Epithelial cell of prostate (primary cell): ENCODE measurements at regions not wholly inside any gene's neighbourhood (a gene's known extent, or its start where the extent isn't known, plus 50 kb on each side); places are given as distances from the start of the nearest gene placed in this dataset.
A peak's percentile ranks its signal among the peaks of the same experiment; 100 is the strongest.

ENCODE experiments used
- DNase-seq: peaks from one replicate; pipeline ENCODE4 v3.0.0-alpha.2; 2011; ENCODE audit warnings: low read depth, low spot score
- H3K27ac ChIP-seq: fragments of 450-650 bp; 2 replicates; pipeline ENCODE4 v1.5.1; 2017; ENCODE audit warnings: mild to moderate bottlenecking

DNA sequence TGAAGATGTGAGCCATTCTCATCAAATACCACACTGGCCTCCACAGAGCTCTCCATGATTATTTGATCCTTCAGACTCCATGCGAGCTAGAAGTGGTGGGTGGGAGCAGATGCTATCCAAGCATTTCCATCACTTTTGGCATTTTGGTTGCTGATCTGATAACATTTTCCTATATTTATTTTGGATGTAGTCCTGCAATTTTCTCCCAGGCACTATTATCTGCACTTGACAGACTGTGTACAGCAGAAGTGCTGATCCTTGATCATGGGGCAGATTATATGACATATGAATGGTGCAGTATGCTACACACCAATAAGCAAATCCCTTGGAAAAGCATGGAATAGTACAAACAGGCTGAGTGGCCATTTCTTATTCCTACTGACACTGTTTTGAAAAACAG lies 167.6 kb upstream of the LRRC7 start:
- no peak for DNase-seq

DNA sequence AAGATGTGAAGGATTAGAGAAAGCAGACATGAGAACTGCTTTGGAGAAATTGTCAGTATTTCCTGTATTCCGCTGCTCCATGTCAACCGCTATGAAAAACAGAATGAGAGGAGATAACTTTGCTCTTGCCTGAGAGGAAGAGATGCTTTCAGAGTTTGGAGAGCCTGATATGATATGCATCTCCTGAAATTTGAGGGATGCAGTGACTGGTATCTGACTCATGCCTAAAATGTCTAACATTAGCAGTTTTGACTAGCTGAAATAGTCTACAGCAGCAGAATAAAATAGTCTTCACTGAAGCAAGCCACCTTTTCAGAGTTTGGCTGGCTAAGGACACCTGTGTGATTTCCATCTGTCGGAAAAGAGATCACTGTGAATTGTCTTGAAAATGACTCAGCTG lies 165.8 kb upstream of the LRRC7 start:
- no peak for DNase-seq
- no peak overlapping the region for H3K27ac ChIP-seq

More for the DNA sequence above, 167.6 kb upstream of the LRRC7 start:
- H3K27ac ChIP-seq = no peak overlapping the region

DNA sequence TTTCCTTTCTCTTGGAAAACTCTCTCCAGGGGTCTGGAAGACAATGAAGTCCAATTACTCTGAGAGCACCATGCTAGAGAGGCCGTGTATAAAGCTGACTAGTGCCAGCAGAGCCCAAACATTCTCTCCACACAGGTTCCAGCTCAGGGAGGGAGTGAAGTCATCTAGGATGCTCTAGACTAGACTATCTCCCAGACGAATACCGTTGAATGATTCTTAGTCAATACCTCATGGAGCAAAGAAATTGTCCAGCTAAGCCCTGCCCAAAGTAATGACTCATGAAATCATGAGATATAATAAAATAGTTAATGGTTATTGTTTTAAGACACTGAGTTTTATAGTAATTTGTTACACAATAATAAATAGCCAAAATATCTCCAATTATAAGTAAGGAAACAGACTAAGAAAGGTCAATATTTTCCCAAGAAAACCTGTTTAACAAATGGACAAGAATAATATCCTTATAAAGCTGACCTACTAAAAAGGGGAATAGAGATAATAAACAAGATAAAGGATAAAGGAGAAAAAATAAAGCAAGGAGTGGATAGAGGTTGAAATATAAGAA lies 163.9 kb upstream of the LRRC7 start:
- DNase-seq = no peak
- no peak overlapping the region for H3K27ac ChIP-seq

DNA sequence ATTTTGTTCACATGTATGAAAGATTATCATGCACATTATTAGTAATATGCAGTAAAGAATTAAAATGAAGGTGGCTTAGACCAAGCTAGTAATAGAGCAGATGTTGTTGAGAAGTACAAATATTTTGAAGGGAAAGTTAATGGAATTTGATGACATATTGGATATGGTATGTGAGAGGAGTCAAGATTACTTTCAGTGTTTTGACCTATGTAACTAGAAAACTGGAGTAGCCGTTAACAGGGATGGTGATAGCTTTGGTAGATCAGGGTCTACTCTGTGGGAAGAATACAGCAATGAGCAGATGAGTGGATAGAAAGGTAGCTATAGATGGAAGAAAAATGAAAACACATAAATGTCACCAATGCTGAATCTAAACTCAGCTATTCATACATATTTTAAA lies 163.2 kb upstream of the LRRC7 start:
- no peak for DNase-seq
- no peak overlapping the region for H3K27ac ChIP-seq

DNA sequence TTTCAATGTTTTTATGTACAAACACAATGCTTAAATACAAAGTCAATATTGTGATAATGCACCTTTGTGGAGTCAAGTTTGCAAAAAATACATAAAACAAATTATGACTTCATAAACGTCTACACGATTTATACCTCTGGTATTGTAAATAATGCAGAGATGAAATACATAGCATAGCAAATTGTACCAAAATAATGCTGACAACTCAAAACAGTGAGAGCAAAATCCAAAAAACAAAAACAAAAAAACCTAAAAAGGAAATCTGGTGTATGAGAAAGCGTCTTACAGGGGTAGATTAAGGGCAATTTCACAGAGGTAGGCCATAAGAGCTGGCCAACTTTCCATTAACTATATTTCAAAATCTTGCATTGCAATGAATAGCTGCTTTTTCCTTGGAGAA lies 161.5 kb upstream of the LRRC7 start:
- no peak for DNase-seq

DNA sequence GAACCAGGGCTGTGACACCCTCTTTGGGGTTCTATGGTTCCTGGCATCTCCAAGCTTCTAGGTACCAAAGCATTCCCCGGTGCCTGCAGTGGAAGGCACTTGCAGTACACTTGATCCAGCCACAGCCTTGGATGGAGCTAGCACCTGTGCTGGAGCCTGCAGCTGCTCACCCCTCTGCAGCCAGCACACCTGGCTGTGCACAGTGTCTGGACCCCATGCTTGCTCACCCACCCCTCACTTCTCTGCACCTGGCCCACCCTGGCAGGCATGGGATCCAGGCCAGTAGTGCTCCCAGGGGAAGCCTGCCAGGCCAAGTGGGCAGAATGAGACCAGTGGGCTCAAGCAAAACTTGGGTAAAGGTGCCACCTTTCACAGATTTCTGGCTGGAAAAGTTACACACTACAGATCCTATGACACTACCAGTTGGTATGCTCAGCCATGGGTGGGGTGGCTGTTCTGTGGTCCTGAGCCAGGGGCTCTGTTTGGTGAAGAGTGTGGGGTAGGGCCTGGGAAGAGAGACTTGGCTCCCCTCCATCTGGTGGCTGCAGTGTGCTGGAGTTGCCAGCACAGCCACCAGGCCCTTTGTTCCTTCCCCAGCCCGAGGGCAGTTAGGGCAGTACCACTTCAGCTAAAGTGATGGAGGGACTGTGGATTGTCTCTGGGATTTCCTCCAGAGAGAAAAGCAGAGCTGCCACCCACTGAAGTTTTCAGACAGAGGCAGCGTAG lies 157.8 kb upstream of the LRRC7 start:
- no peak for DNase-seq
- no peak overlapping the region for H3K27ac ChIP-seq

More for the DNA sequence above, 161.5 kb upstream of the LRRC7 start:
- no peak overlapping the region for H3K27ac ChIP-seq

DNA sequence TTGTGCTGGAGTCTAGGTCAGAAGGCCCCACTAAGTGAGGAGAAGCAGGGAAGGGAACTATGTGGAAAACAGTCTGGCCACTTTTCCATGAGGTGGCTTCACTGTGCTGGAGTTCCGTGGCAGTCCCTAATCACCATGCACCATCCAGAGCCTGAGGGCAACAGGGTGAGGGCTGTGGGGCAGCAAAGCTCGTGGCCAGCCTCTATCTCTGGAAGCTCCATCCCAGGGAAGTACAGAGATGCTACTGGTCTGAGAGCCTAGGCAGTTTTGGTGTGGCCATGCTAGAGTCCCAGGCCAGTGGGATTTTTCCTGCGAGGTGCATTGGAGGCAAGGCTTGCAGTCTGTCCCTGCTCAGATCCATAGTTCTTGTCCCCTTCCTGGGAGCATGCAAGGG lies 157.3 kb upstream of the LRRC7 start:
- DNase-seq = no peak
- no peak overlapping the region for H3K27ac ChIP-seq

DNA sequence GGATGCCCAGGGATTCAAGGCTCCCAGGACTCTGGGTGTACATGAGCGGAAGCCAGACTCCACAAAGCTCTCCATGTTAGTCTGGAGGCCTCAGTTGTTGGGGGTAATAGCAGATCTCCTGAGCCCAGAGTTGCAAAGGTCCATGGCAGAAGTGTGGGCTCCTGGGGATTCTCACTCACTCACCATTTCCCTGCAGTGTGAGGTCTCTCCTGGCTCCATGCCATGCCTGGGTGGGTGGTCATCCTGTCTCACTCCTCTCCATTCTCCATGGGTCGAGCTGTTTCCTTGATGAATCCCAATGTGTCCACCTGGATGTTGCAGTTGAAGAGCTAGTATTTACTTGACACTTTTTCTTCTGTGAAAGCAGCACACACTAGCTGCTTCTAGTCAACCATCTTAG lies 156.8 kb upstream of the LRRC7 start:
- no peak overlapping the region for H3K27ac ChIP-seq
- DNase-seq = no peak

DNA sequence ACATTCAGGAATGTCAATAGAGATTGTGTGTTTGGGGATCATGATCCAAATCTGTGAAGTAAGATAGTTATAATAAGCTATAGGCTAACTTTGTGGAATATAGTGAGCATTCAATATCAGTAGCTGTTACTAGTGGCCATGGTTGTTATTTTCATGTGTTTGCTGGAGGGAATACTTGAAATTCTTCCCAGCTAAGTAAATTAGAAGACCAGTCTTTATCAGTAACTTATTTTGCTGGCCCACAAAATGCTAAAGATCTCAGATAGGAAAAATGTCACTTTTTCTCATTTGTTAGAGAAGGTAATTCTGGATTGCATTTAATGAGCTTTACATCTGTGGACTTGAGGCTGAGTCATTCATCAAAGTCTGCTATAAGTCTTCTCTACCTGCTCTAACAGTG lies 156.1 kb upstream of the LRRC7 start:
- no peak for DNase-seq
- H3K27ac ChIP-seq = no peak overlapping the region

DNA sequence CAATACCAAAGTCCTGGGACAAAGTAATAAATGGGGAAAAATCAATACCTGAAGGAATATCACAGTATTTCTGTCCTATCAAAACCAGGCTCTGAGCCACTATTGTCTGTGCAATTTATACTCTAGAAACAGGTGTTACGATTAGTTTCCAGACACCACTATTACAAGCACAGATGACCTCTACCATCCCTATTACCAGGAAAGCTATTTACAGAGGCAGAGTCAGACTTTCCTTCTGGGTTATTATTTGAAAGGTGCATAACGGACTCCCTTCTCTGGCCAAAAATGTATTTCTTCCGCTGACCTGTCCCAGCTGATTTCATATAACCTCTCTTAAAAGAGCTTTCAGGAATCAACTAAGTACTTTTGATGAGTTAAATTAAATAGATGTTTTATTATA lies 154.6 kb upstream of the LRRC7 start:
- no peak overlapping the region for H3K27ac ChIP-seq
- no peak for DNase-seq

DNA sequence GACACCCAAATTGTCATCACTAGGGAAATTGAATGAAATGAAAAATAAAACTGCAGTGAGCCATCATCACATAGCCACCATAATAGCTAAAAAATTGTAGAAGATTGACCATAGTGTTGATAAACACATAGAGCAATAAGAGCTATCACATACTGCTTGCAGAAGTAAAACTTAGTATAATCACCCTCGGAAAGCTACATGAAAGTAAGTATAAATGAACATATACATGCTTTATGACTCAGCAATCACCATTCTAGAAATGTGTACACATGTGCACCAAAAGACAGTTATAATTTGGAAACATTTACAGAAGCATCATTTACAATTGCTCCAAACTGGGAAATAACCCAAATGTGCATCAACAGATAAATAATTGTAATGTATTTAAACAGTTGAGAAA lies 153.1 kb upstream of the LRRC7 start:
- H3K27ac ChIP-seq = no peak overlapping the region
- DNase-seq = no peak

DNA sequence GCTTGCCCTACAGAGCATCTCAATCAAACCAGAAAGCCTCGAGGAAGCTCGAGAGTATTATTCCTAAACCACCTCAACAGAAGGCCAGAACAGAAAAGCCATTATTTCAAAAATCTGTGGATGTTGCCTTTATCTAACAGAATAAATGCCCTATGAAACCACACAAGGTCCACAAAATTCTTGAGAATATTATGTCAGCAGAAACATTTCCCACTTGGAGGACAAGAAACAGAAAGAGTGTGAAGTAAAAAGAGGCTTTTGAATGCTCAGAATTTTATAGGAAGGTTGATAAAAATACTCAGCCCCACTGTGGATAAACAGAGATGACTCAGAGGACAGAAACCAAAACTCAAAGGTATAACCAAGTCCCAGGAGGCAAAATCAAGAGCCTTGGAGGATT lies 146.4 kb upstream of the LRRC7 start:
- no peak for DNase-seq
- no peak overlapping the region for H3K27ac ChIP-seq

DNA sequence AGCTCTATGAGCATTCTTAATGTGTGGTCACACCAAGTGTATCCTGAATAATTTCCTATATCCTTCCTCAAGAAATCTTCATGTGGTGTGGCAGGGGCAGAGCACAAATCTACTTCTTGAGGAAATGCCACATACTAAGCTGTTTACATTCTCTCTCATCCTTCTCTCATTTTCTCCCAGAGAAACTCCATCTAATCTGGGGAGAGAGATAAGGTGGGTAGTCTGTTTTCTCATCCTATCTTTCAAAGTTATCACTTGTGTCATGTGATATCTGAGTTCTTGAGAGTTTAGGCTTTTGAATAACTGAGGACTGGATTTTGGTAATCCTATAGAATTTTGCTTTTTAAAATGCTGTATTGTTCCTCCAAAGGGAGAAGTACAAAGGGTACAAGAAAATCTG lies 141.9 kb upstream of the LRRC7 start:
- H3K27ac ChIP-seq = no peak overlapping the region
- no peak for DNase-seq

DNA sequence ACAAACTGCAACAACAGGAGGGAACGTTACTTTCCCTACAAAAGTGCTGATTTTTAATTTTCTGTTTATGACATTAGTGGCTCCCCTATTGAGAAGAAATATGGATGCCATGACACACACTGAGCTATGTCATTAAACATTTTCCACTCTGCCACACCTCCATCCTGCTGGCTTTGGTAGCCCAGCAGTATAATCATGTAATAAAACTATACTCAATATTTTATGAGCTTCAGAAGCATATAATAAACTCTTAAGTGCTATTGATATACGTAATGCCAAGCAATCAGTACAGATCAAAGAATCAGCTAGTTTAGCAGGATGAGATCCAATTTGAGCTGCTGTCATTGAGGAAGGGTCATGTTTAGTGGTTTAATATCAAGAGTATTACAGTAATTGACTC lies 141.3 kb upstream of the LRRC7 start:
- H3K27ac ChIP-seq = no peak overlapping the region
- no peak for DNase-seq

DNA sequence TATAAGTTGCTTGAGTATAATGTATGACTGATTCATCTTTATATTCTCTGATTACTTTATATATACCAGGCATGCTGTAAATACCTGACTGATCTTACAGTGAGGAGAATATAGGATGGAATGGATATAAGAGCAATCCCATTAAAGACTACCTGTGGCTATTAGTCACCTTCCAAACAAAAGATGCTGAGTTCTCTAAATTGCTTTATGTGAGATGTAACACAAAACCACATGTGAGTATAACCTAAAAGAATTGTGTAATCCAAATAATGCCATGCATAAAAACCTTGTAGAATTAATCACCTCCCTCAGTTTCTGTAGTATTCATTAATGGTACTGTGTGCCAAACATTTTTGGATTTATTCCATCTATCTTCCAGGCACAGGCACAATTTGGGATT lies 134.6 kb upstream of the LRRC7 start:
- DNase-seq = peak; percentile 77
- no peak overlapping the region for H3K27ac ChIP-seq

DNA sequence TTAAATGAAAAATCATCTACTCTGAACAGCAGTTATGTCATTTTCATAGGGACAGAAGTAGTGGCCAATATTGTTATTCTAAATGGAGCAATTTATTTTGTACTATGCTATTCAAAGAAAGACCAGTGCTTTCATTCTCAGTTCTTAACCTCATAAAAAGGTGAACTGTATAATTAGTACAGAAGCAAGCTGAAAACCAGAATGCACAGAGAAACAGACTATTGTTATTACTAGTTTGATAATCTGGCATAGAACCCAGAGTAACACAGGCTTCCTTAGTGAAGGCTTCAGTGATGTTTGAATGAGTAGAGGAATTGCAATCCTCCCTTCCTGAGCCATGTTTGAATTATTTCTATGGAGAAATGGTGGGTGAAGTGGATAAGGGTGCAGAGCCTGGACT lies 131.6 kb upstream of the LRRC7 start:
- no peak for DNase-seq
- no peak overlapping the region for H3K27ac ChIP-seq

DNA sequence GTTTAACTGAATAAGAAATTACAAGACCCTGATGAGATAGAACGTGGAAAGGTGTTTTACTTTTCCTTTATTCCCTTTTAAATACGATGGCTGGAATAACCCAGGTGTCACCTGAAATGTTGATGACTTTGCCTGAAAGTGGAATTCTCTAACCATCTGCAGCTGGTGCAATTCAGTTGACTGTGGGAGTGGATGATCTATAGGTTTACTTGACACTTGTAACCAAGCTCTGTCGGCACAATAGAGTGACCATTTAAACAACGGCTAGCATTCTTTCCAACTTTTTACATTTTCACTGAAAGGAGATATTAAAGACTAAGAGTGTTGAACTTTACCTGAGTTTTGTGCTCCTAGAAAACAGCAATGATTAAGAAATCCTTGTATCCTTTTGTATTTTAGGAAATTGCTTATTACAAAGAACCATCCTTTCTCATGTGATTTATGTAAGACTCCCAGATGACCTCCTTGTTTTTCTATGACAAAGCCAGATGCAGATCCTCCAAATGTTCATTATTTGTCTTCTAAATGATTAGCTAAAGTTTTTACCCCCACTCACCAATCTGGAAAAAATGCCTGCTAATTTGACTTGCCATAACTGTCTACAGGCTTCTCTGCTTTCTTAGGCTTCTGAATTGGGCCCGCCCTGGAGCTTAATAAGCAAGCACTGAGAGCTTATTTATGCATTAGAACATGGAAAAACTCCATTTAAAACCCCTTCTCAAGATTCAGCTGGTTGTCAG lies 129.5 kb upstream of the LRRC7 start:
- no peak for DNase-seq
- H3K27ac ChIP-seq = no peak overlapping the region

DNA sequence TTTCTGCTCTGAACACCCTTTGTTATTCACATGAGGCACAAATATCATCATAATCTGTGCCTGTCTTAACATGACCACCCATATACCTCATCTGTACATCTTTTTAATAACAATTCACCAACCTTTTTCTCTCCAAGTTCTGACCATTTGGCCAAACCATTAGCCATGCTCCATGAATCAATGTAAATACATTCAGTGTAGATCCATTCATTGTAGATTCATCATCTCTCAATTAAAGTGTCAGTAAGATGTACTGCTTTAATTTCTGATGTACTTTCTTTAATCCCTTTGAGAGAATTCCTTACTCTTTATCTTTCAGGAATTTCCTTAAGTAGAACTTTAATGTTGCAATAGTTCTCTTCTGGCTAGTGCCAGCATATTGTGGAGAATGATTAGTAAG lies 126.2 kb upstream of the LRRC7 start:
- peak; percentile 43 for DNase-seq
- no peak overlapping the region for H3K27ac ChIP-seq

DNA sequence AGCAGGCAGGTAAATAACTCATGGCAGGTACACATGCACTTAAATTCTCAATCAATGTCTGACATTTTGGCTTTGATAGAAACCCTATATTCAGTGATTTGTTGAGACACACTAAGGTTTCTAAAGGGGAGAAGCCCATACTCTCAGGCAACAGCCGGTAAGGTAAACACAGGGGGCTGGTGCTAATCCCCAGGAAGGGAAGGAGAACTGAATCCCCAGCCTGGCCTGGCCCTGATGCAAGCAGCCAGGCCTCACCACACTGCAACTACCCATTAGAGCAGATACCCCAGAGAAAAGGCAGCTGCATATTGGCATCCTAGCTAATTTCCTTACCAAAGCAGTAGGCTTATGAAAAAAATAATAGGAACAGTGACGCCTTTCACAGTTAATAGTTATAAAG lies 116.5 kb upstream of the LRRC7 start:
- no peak overlapping the region for H3K27ac ChIP-seq
- DNase-seq = no peak

DNA sequence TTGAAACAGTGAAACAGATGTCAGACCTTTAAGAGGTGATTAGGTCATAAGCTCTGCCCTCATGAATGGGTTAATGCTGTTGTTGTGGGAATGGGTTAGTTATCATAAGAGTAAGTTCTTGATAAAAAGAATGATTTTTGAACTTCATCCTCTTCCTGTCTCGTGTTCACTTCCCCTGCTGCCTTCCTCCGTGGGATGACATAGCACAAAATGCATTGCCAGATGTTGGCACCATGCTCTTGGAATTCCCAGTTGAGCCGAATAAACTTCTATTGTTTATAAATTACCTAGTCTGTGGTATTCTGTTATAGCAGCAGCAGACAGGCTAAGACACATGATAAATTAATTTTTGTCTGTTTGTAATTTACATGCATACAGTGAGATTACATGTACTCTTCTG lies 112.0 kb upstream of the LRRC7 start:
- H3K27ac ChIP-seq = no peak overlapping the region
- DNase-seq = no peak

DNA sequence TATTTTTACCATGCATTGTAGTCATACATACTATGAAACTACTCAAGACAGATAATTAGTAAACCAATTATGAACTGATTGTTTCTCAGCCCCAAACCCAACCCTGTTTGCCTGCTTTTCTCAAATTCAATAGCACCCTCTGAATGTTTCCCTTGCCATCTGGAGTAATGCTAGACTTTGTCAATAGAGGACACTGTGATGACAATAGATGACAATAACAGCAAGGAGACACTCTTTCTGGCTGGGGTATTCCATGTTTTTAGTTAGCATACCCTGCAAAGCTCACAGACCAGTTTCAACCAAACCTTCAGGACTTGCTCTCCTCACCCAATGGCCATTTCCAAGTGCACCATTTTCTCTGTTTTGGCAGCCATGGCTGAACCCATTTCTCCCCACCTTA lies 108.5 kb upstream of the LRRC7 start:
- H3K27ac ChIP-seq = no peak overlapping the region
- no peak for DNase-seq

DNA sequence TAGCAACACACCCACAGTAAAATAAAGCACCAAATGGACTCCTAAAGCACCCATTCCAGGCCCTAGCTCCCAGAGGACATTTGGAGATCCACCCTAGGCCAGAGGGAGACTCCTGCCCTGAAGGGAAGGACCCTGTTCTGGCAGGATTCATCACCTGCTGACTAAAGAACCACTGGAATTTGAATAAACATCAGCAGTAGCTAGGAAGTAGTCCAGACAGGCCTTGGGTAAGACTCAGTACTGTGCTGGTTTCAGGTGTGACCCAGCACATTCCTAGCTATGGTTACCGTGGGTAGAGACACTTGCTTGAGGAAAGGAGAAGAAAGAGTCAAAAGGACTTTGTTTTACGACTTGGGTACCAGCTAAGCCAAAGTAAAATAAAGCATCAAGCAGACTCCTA lies 92.7 kb upstream of the LRRC7 start:
- peak overlapping the region; percentile 67 for H3K27ac ChIP-seq
- DNase-seq = peak; percentile 89
